Upper lobe of left lung (tissue), 4 donors: ENCODE measurements at regions not wholly inside any gene's neighbourhood (a gene's known extent, or its start where the extent isn't known, plus 50 kb on each side); places are given as distances from the start of the nearest gene placed in this dataset.

Experiments used
- CTCF ChIP-seq, 6 experiments: fragments of 450-650 bp in 4 of 6; fragments of 200-600 bp in 2 of 6; sonication (generic) in 2 of 6; IDR thresholded peaks; one replicate each; pipeline ENCODE4 v1.5.1; 2016 to 2019; ENCODE audit warnings: antibody characterized with exemption in 6 of 6
- EP300 ChIP-seq, 4 donors: sonication (generic); formaldehyde crosslinking; IDR thresholded peaks; one replicate each; pipeline ENCODE4 v1.5.1; 2017; ENCODE audit warnings: antibody characterized with exemption in 4 of 4, control low read depth in 2 of 4
- POLR2AphosphoS5 ChIP-seq, 2 donors: sonication (generic); formaldehyde crosslinking; IDR thresholded peaks; one replicate each; pipeline ENCODE4 v1.5.1; 2017; ENCODE audit warnings: antibody characterized with exemption in 2 of 2

GRCh38 chr12:13680916-13681315, 300.5 kb downstream of the GRIN2B start:
- no peak for TF ChIP-seq CTCF (IDR thresholded peaks at IDR 0.05)
- TF ChIP-seq POLR2AphosphoS5 (IDR thresholded peaks at IDR 0.05) = no peak
- TF ChIP-seq EP300 (IDR thresholded peaks at IDR 0.05) = no peak
